Naive thymus-derived CD8-positive, alpha-beta T cell (primary cell): ENCODE measurements at regions not wholly inside any gene's neighbourhood (a gene's known extent, or its start where the extent isn't known, plus 50 kb on each side); places are given as distances from the start of the nearest gene placed in this dataset.
A peak's percentile ranks its signal among the peaks of the same experiment; 100 is the strongest.

Source experiments
- ATAC-seq, 2 donors: fragments of 150-1000 bp; cut with Tn5 transposase in 1 of 2; sonication (Bioruptor Pico), chemical (Tn5 transposase) in 1 of 2; 1 replicate in 1 of 2; 2 replicates in 1 of 2; pipeline ENCODE4 v1.10.0; 2021; ENCODE audit warnings: mild to moderate bottlenecking in 2 of 2, moderate library complexity in 2 of 2
- POLR2A ChIA-PET: fragments of 350-600 bp; sonication (Branson Sonifier 250); formaldehyde crosslinking; loops from one replicate; lab custom pipeline; 2021; ENCODE audit warnings: antibody characterized with exemption; lab: Charles Lee
- DNase-seq, 10 donors: peaks; one replicate each; pipeline versions ENCODE4 v3.0.0 to v3.0.0-alpha.2; 2020 to 2022
- H3K27ac Mint-ChIP-seq, 10 donors: one replicate each; pipeline ENCODE4 v1.8.0; 2020 to 2022; ENCODE audit warnings: mild to moderate bottlenecking in 10 of 10, mixed read lengths in 10 of 10, moderate library complexity in 4 of 10, inconsistent platforms in 1 of 10
- H3K27me3 Mint-ChIP-seq, 5 donors: one replicate each; pipeline ENCODE4 v1.8.0; 2021 to 2022; ENCODE audit warnings: mixed read lengths in 5 of 5
- H3K36me3 Mint-ChIP-seq, 3 donors: one replicate each; pipeline ENCODE4 v1.8.0; 2020 to 2022; ENCODE audit warnings: mixed read lengths in 3 of 3, mild to moderate bottlenecking in 2 of 3, inconsistent platforms in 1 of 3
- H3K4me1 Mint-ChIP-seq, 4 donors: one replicate each; pipeline ENCODE4 v1.8.0; 2021 to 2022; ENCODE audit warnings: mixed read lengths in 4 of 4
- H3K4me3 Mint-ChIP-seq, 10 donors: one replicate each; pipeline ENCODE4 v1.8.0; 2020 to 2022; ENCODE audit warnings: mild to moderate bottlenecking in 10 of 10, mixed read lengths in 10 of 10, moderate library complexity in 6 of 10, inconsistent platforms in 1 of 10
- H3K9me3 Mint-ChIP-seq, 9 donors: one replicate each; pipeline ENCODE4 v1.8.0; 2020 to 2022; ENCODE audit warnings: mixed read lengths in 9 of 9, mild to moderate bottlenecking in 3 of 9, inconsistent platforms in 1 of 9, moderate library complexity in 1 of 9

- Mint-ChIP-seq H3K4me3 (no peak overlapping the region), H3K27ac (no peak overlapping the region), H3K4me1 (no peaks in the 10 kb centered on the region), H3K9me3 (peaks cover 0 to 11% (median 3%) of the 10 kb centered on the region in 9 donors), H3K36me3 (no peaks in the 10 kb centered on the region), H3K27me3 (no peaks in the 10 kb centered on the region)
- ATAC-seq (no peak), DNase-seq (no peak)
- POLR2A ChIA-PET: no interaction called here
These were observed 250.3 kb upstream of the UBE2E2 start for GRCh38 chr3:22952860-22953259.

DNA sequence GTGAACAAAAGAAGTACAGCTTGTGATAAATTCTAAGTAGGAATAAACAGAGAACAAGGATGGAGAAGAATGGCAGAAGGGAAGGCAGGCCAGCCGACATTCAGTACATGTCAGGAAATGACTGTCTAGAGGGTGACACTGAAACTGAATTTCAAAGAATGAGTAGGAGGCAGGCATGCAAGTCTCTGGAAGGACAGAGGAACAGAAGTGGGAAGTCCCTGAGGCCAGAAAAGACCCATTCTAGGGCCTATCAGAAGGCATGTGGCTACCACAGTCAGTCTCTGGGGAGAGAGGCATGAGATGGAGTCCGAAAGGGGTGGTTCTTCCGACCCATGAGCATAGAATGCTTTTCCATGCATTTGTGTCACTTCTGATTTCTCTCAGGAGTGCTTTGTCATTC, 243.5 kb upstream of the UBE2E2 start:
- peaks cover 0 to 4% (median 0%) of the 10 kb centered on the region in 5 donors for H3K27me3 Mint-ChIP-seq
- H3K27ac Mint-ChIP-seq: no peak overlapping the region
- H3K9me3 Mint-ChIP-seq: no peaks in the 10 kb centered on the region
- H3K4me3 Mint-ChIP-seq: no peak overlapping the region
- ATAC-seq: no peak
- no peak for DNase-seq
- peaks cover 0 to 3% (median 0%) of the 10 kb centered on the region in 4 donors for H3K4me1 Mint-ChIP-seq
- H3K36me3 Mint-ChIP-seq: no peaks in the 10 kb centered on the region
- POLR2A ChIA-PET: no interaction called here

DNA sequence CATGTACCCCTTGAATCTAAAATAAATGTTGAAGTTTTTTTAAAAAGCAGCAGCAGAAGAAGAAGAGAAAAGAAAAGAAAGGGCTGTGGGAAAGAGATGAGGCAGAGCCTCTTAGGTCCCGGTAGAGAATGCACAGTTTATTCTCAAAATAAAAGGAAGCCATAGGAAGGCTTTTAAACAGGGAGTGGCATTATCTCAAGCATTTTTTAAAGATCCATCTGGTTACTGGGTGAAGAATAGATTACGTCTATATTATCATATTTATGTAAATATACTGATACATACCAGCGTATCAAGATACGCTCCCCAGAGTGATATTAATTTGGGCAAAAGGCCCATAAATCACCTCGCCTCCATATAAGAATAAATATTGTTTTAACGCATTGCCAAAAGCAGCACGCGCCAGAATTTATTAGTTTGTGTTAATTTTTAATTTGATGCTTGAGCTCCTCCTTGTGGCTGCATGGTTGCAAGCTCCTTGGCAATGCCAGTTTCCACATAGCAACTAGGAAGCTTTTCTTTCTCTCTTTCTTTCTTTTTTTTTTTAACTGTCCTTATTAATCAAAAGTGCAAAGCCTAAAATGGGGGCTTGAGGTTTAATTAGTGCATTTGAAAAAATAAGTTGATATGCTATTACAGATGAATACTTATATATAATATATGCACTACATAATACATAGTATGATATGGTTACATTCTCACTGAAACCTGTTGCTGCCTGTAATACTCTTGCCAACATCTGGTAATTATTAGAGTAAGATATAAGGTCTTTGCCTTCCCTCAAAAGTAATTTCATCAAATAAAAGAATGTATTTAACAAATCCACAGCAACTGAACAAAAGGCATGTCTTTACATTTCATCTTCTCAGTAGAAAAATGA, 242.8 kb upstream of the UBE2E2 start:
- no peak overlapping the region for H3K4me3 Mint-ChIP-seq
- H3K36me3 Mint-ChIP-seq: no peaks in the 10 kb centered on the region
- H3K9me3 Mint-ChIP-seq: no peaks in the 10 kb centered on the region
- H3K27ac Mint-ChIP-seq: no peak overlapping the region
- peaks cover 0 to 3% (median 0%) of the 10 kb centered on the region in 4 donors for H3K4me1 Mint-ChIP-seq
- ATAC-seq (no peak), DNase-seq (peak in 1 of 10 donors; percentile 11)
- POLR2A ChIA-PET: no interaction called here
- H3K27me3 Mint-ChIP-seq: peaks cover 0 to 4% (median 0%) of the 10 kb centered on the region in 5 donors

DNA sequence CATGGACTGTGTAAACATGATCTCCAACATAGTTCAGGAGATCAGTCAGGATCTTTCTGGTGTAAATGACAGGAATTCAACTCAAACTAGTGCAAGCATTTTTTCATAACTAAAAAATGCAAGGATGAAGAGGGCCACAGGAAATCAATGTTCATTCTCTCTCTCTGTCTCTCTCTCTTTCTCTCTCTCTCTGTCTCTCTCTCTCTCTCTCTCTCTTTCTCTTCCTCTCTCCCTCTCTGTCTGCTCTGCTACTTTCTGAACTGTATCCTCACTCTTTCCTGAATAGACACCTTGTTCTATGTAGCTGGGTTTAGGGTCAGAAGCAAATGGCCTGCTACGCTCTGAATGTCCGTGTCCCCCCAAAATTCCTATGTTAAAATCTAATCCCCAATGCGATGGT, 240.9 kb upstream of the UBE2E2 start:
- no peaks in the 10 kb centered on the region for H3K9me3 Mint-ChIP-seq
- POLR2A ChIA-PET: no interaction called here

DNA sequence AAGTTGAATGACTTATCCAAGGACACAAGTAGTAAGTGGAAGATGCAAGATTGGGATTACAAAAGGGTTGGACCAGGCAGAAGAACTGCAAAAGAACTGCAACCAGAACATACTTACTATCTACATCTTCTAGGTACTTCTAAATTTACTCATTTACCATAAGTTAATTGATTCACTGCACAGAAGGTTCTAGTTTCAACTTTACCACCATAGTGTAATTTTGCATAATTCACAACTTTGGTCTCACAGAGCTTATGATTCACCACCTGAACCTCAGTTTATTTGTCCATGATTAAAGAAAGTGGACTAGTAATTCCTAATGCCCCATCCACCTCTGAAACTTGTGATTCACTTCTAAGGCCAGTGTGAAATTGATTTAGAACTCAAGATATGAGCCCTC, 236.8 kb upstream of the UBE2E2 start:
- no peak for ATAC-seq
- POLR2A ChIA-PET: no interaction called here
- H3K27me3 Mint-ChIP-seq: peaks cover 1 to 23% (median 7%) of the 10 kb centered on the region in 5 donors
- H3K9me3 Mint-ChIP-seq: peaks cover 0 to 3% (median 0%) of the 10 kb centered on the region in 9 donors
- DNase-seq: no peak
- H3K4me1 Mint-ChIP-seq: peaks cover 0 to 1% (median 0%) of the 10 kb centered on the region in 4 donors
- H3K27ac Mint-ChIP-seq: no peak overlapping the region
- no peak overlapping the region for H3K4me3 Mint-ChIP-seq
- no peaks in the 10 kb centered on the region for H3K36me3 Mint-ChIP-seq

More for the DNA sequence above, 240.9 kb upstream of the UBE2E2 start:
- DNase-seq (no peak), ATAC-seq (no peak)
- Mint-ChIP-seq H3K27ac (no peak overlapping the region), H3K4me1 (peaks cover 0 to 3% (median 0%) of the 10 kb centered on the region in 4 donors), H3K4me3 (no peak overlapping the region), H3K27me3 (peaks cover 0 to 9% (median 1%) of the 10 kb centered on the region in 5 donors), H3K36me3 (no peaks in the 10 kb centered on the region)

DNA sequence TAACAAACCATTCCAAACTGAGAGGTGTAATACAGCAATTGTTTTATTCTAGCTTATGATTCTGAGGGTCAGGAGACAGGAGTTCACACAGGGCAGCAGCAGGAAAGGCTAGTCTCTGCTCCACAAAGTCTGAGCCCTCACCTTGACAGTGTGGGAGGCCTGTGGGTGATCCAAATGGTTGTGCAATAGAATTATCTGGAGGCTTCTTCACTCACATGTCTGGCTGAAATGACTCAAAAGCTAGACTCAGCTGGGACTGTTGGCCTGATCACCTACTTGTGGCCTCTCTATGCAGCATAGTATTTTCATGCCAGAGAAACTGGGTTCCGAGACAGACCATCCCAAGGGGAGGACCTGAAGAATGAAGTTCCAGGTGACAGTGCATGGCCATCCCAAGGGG, 233.9 kb upstream of the UBE2E2 start:
- H3K27ac Mint-ChIP-seq: no peak overlapping the region
- no peak for DNase-seq
- H3K27me3 Mint-ChIP-seq: peaks cover 1 to 19% (median 4%) of the 10 kb centered on the region in 5 donors
- no peak overlapping the region for H3K4me3 Mint-ChIP-seq
- POLR2A ChIA-PET: no interaction called here
- peaks cover 0 to 2% (median 0%) of the 10 kb centered on the region in 4 donors for H3K4me1 Mint-ChIP-seq
- no peak for ATAC-seq
- no peaks in the 10 kb centered on the region for H3K36me3 Mint-ChIP-seq
- H3K9me3 Mint-ChIP-seq: peaks cover 0 to 6% (median 0%) of the 10 kb centered on the region in 9 donors

DNA sequence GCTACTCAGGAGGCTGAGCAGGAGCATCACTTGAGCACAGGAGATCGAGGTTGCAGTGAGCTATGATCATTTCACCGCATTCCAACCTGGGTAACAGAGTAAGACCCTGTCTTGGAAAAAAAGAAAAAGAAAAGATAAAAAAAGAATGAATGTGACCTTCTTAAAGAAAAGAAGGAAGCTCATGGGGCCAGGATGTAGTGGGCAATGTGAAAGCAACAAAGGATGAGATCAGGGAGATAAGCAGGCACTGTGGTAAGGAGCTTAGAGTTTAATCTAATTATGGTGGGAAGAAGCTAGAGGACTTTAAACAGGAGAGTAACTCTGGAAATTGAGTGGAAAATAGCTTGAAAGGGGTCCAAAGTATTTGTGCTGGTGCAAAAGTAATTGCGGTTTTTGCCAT, 231.6 kb upstream of the UBE2E2 start:
- DNase-seq: no peak
- H3K9me3 Mint-ChIP-seq: peaks cover 0 to 6% (median 0%) of the 10 kb centered on the region in 9 donors
- H3K4me3 Mint-ChIP-seq: no peak overlapping the region
- no peaks in the 10 kb centered on the region for H3K36me3 Mint-ChIP-seq
- no peak for ATAC-seq
- H3K27ac Mint-ChIP-seq: no peak overlapping the region
- H3K4me1 Mint-ChIP-seq: peaks cover 0 to 2% (median 0%) of the 10 kb centered on the region in 4 donors
- POLR2A ChIA-PET: no interaction called here
- peaks cover 1 to 19% (median 4%) of the 10 kb centered on the region in 5 donors for H3K27me3 Mint-ChIP-seq

- Mint-ChIP-seq H3K36me3 (no peaks in the 10 kb centered on the region), H3K4me3 (peak overlapping the region in 2 of 10 donors; percentile 7 to 42), H3K27me3 (no peaks in the 10 kb centered on the region), H3K27ac (peak overlapping the region in 2 of 10 donors; percentile 65 to 82), H3K4me1 (peaks cover 3 to 18% (median 5%) of the 10 kb centered on the region in 4 donors), H3K9me3 (peaks cover 0 to 3% (median 0%) of the 10 kb centered on the region in 9 donors)
- no peak for DNase-seq
- POLR2A ChIA-PET: no interaction called here
- peak in 1 of 2 donors; percentile 16 for ATAC-seq
These were observed 226.1 kb upstream of the UBE2E2 start for GRCh38 chr3:22977042-22977441.

DNA sequence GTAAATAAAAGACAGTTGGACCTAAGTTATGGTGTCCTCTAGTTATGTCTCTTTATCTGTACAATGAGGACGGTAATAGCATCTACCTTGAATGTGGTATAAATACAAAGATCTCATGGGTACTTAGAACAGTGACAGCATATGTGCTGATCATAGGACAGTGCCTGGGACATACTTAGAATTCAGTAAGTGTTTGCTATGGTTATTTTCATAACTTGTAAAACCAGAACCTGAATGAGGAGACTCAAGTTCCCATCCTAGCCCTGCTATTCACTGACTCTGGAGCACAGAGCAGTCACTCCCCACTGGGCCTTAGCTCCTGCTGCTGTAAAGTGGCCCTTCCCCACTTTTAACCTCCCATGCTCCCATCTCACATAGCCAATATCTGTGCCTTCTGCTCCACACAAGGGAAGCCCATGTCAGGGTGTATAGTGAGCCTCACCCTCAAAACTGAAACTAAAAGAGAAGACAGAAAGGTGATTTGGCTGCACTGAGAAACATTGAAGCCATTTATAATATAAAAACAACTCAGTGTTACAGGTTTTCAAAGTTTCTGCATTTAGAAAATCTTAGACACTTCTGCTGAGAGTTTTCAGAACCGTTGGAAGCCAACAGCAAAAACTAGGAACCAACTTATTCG, 225.4 kb upstream of the UBE2E2 start:
- POLR2A ChIA-PET: no interaction called here
- DNase-seq (no peak), ATAC-seq (peak in 1 of 2 donors; percentile 27)
- H3K4me1 Mint-ChIP-seq: peaks cover 3 to 18% (median 5%) of the 10 kb centered on the region in 4 donors
- no peaks in the 10 kb centered on the region for H3K27me3 Mint-ChIP-seq
- no peaks in the 10 kb centered on the region for H3K36me3 Mint-ChIP-seq
- peaks cover 0 to 3% (median 0%) of the 10 kb centered on the region in 9 donors for H3K9me3 Mint-ChIP-seq
- H3K4me3 Mint-ChIP-seq: peak overlapping the region in 4 of 10 donors; percentile 5 to 43 (median 18)
- peak overlapping the region in 1 of 10 donors; percentile 8 for H3K27ac Mint-ChIP-seq

DNA sequence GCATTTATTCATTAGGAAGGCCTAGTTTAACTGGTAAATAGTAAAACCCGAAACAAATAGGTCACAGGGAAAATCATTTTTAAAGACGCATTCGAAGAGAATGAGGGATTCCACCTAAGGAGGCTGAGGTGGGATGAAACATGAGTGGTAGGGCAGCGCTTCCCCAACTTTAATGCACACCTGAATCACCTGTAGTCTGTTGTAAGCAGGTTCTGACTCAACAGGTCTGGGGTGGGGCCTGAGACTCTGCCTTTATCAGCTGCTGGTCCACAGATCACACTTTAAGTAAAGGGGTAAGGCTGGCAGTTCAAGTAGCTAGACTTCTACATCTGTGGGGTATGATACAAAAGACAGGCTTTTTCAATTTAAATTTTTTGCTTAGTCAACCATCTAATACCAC, 223.5 kb upstream of the UBE2E2 start:
- H3K36me3 Mint-ChIP-seq: no peaks in the 10 kb centered on the region
- ATAC-seq (no peak), DNase-seq (no peak)
- no peak overlapping the region for H3K27ac Mint-ChIP-seq
- POLR2A ChIA-PET: no interaction called here
- H3K4me3 Mint-ChIP-seq: no peak overlapping the region
- peaks cover 0 to 1% (median 0%) of the 10 kb centered on the region in 5 donors for H3K27me3 Mint-ChIP-seq
- peaks cover 3 to 18% (median 5%) of the 10 kb centered on the region in 4 donors for H3K4me1 Mint-ChIP-seq
- H3K9me3 Mint-ChIP-seq: peaks cover 0 to 2% (median 0%) of the 10 kb centered on the region in 9 donors

GRCh38 chr3:22980346-22980745, 222.8 kb upstream of the UBE2E2 start:
- H3K27ac Mint-ChIP-seq: no peak overlapping the region
- peaks cover 3 to 18% (median 5%) of the 10 kb centered on the region in 4 donors for H3K4me1 Mint-ChIP-seq
- no peak overlapping the region for H3K4me3 Mint-ChIP-seq
- POLR2A ChIA-PET: no interaction called here
- no peaks in the 10 kb centered on the region for H3K36me3 Mint-ChIP-seq
- peaks cover 0 to 1% (median 0%) of the 10 kb centered on the region in 5 donors for H3K27me3 Mint-ChIP-seq
- ATAC-seq (no peak), DNase-seq (no peak)
- H3K9me3 Mint-ChIP-seq: peaks cover 0 to 10% (median 4%) of the 10 kb centered on the region in 9 donors

GRCh38 chr3:22981166-22981565, 222.0 kb upstream of the UBE2E2 start:
- Mint-ChIP-seq H3K36me3 (no peaks in the 10 kb centered on the region), H3K4me1 (peaks cover 3 to 18% (median 5%) of the 10 kb centered on the region in 4 donors), H3K4me3 (no peak overlapping the region), H3K27ac (no peak overlapping the region), H3K9me3 (peaks cover 0 to 18% (median 5%) of the 10 kb centered on the region in 9 donors), H3K27me3 (peaks cover 0 to 1% (median 0%) of the 10 kb centered on the region in 5 donors)
- POLR2A ChIA-PET: no interaction called here
- ATAC-seq: no peak
- DNase-seq: no peak

GRCh38 chr3:22981861-22982260, 221.3 kb upstream of the UBE2E2 start:
- peaks cover 2 to 17% (median 5%) of the 10 kb centered on the region in 4 donors for H3K4me1 Mint-ChIP-seq
- H3K27ac Mint-ChIP-seq: no peak overlapping the region
- no peaks in the 10 kb centered on the region for H3K36me3 Mint-ChIP-seq
- DNase-seq (no peak), ATAC-seq (no peak)
- peaks cover 0 to 22% (median 5%) of the 10 kb centered on the region in 9 donors for H3K9me3 Mint-ChIP-seq
- POLR2A ChIA-PET: no interaction called here
- H3K27me3 Mint-ChIP-seq: peaks cover 0 to 1% (median 0%) of the 10 kb centered on the region in 5 donors
- H3K4me3 Mint-ChIP-seq: no peak overlapping the region
